ENCODE measurements at regions not wholly inside any gene's neighbourhood (a gene's known extent, or its start where the extent isn't known, plus 50 kb on each side); places are given as distances from the start of the nearest gene placed in this dataset.
A peak's percentile ranks its signal among the peaks of the same experiment; 100 is the strongest.

DNA sequence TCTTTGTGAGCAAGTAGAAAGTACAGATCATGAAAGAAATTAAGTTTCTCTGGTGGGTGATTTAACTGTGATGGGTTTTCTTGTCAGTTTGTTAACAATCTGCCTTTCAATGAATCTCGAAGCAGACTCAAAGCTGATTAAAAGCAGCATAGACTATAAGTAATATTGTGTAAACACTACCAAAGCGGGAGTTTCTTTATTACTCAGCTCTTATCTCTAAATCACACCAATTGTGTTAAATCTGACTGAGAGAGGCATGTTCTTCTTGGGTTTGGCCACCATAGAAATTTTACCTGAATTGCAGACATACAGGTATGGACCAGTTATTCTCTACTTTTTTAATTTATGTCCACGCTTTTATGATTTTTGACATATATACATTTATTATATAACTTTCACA lies 65.2 kb downstream of the DKK1 start:
- Histone ChIP-seq H3K9me3 (ENCODE audit: low read depth, low read length) (no peaks in the 10 kb centered on the region), H2AFZ (ENCODE audit: low read length) (no peak overlapping the region), H3K27ac (ENCODE audit: low read depth, low read length) (no peak overlapping the region), H3K4me2 (ENCODE audit: insufficient read depth, low read length) (no peak overlapping the region), H3K79me2 (ENCODE audit: insufficient read depth, low read length) (no peaks in the 10 kb centered on the region), H3K4me3 (ENCODE audit: insufficient read depth, low read length) (no peak overlapping the region), H3K36me3 (ENCODE audit: insufficient read depth, low read length) (no peaks in the 10 kb centered on the region), H3K27me3 (ENCODE audit: insufficient read depth, low read length) (no peaks in the 10 kb centered on the region), H3K4me1 (ENCODE audit: insufficient read depth, low read length) (no peaks in the 10 kb centered on the region), H4K20me1 (ENCODE audit: insufficient read depth, low read length) (no peaks in the 10 kb centered on the region)
- TF ChIP-seq, protein P1, sequence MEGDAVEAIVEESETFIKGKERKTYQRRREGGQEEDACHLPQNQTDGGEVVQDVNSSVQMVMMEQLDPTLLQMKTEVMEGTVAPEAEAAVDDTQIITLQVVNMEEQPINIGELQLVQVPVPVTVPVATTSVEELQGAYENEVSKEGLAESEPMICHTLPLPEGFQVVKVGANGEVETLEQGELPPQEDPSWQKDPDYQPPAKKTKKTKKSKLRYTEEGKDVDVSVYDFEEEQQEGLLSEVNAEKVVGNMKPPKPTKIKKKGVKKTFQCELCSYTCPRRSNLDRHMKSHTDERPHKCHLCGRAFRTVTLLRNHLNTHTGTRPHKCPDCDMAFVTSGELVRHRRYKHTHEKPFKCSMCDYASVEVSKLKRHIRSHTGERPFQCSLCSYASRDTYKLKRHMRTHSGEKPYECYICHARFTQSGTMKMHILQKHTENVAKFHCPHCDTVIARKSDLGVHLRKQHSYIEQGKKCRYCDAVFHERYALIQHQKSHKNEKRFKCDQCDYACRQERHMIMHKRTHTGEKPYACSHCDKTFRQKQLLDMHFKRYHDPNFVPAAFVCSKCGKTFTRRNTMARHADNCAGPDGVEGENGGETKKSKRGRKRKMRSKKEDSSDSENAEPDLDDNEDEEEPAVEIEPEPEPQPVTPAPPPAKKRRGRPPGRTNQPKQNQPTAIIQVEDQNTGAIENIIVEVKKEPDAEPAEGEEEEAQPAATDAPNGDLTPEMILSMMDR (IDR thresholded peaks at IDR 0.05; ENCODE audit: extremely low read depth, low read depth, low read length), result no peak
- peak; percentile 26 for DNase-seq (ENCODE audit: insufficient read length, low spot score, missing footprints)

DNA sequence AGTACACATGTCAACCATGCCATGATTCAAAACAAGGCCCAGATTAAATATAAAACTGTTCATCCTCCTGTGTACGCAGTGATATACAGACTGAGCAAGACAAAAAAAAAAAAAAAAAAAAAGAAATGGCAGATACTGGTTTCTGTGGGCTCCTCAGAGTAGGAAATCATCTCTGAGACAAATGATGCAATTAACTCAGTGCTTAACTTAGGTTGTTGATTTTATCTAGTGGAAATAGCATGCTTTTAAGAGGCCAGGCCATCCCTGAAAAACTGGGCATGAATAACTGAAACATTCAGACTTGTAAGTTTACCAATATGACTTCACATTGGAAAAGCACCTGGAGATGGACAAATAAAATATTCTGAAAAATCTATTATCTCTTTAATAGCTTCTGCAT lies 69.0 kb downstream of the DKK1 start:
- H3K36me3 ChIP-seq (ENCODE audit: insufficient read depth, low read length), result no peaks in the 10 kb centered on the region
- H4K20me1 ChIP-seq (ENCODE audit: insufficient read depth, low read length), result no peaks in the 10 kb centered on the region
- no peak overlapping the region for H3K4me3 ChIP-seq (ENCODE audit: insufficient read depth, low read length)
- no peak overlapping the region for H3K27ac ChIP-seq (ENCODE audit: low read depth, low read length)
- no peaks in the 10 kb centered on the region for H3K9me3 ChIP-seq (ENCODE audit: low read depth, low read length)
- H2AFZ ChIP-seq (ENCODE audit: low read length), result no peak overlapping the region
- TF ChIP-seq, protein P1 (IDR thresholded peaks at IDR 0.05; ENCODE audit: extremely low read depth, low read depth, low read length), result no peak
- no peaks in the 10 kb centered on the region for H3K27me3 ChIP-seq (ENCODE audit: insufficient read depth, low read length)
- H3K4me1 ChIP-seq (ENCODE audit: insufficient read depth, low read length), result no peaks in the 10 kb centered on the region
- H3K4me2 ChIP-seq (ENCODE audit: insufficient read depth, low read length), result no peak overlapping the region
- H3K79me2 ChIP-seq (ENCODE audit: insufficient read depth, low read length), result no peaks in the 10 kb centered on the region
- no peak for DNase-seq (ENCODE audit: insufficient read length, low spot score, missing footprints)

DNA sequence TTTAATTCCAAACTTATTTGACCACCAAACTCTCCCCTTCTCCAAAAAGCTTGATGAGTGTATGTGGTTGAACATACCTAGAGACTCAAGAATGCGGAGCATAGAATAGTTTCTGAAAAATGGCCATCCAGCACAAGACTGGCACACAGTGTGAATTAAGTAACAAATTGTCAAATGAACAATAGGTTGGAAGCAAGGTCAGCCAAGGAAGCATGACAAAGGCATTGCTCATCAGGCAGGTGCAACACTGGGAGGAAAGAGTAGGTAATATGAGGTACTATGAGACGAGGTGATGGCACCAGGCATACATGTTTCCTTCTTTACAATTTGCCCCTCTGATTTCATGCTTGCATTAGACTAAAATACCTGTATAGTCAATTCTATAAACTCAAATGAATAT lies 73.7 kb downstream of the DKK1 start:
- TF ChIP-seq, protein P1 (IDR thresholded peaks at IDR 0.05; ENCODE audit: extremely low read depth, low read depth, low read length), result no peak
- no peaks in the 10 kb centered on the region for H3K9me3 ChIP-seq (ENCODE audit: low read depth, low read length)
- H2AFZ ChIP-seq (ENCODE audit: low read length), result no peak overlapping the region
- no peaks in the 10 kb centered on the region for H3K79me2 ChIP-seq (ENCODE audit: insufficient read depth, low read length)
- H3K27ac ChIP-seq (ENCODE audit: low read depth, low read length), result no peak overlapping the region
- no peaks in the 10 kb centered on the region for H3K27me3 ChIP-seq (ENCODE audit: insufficient read depth, low read length)
- no peaks in the 10 kb centered on the region for H4K20me1 ChIP-seq (ENCODE audit: insufficient read depth, low read length)
- DNase-seq (ENCODE audit: insufficient read length, low spot score, missing footprints), result no peak
- no peaks in the 10 kb centered on the region for H3K4me1 ChIP-seq (ENCODE audit: insufficient read depth, low read length)
- H3K4me3 ChIP-seq (ENCODE audit: insufficient read depth, low read length), result no peak overlapping the region
- no peaks in the 10 kb centered on the region for H3K36me3 ChIP-seq (ENCODE audit: insufficient read depth, low read length)
- no peak overlapping the region for H3K4me2 ChIP-seq (ENCODE audit: insufficient read depth, low read length)

DNA sequence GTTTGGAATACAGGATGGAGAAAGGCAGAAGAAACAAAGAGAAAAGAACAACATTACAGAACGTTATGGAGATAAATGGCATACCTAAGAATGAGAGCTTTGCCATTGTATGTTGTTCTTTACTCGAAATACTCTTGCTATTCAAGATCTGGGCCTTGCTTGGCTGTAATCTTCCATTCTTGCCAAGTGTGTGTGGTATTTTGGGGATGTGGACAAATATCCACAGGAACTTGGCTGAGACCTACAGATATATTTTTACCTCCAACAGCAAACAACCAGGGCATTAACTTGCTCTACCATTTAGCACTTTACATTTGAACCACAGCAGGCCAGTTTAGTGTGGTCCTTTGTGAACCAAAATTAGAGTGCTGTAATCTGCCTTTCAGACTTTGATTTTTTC lies 76.3 kb downstream of the DKK1 start:
- Histone ChIP-seq H2AFZ (ENCODE audit: low read length) (no peak overlapping the region), H3K27ac (ENCODE audit: low read depth, low read length) (no peak overlapping the region), H3K36me3 (ENCODE audit: insufficient read depth, low read length) (no peaks in the 10 kb centered on the region), H3K4me1 (ENCODE audit: insufficient read depth, low read length) (no peaks in the 10 kb centered on the region), H3K4me2 (ENCODE audit: insufficient read depth, low read length) (no peak overlapping the region), H4K20me1 (ENCODE audit: insufficient read depth, low read length) (no peaks in the 10 kb centered on the region), H3K4me3 (ENCODE audit: insufficient read depth, low read length) (no peak overlapping the region), H3K9me3 (ENCODE audit: low read depth, low read length) (no peaks in the 10 kb centered on the region), H3K79me2 (ENCODE audit: insufficient read depth, low read length) (no peaks in the 10 kb centered on the region), H3K27me3 (ENCODE audit: insufficient read depth, low read length) (no peaks in the 10 kb centered on the region)
- TF ChIP-seq, protein P1 (IDR thresholded peaks at IDR 0.05; ENCODE audit: extremely low read depth, low read depth, low read length), result no peak
- DNase-seq (ENCODE audit: insufficient read length, low spot score, missing footprints), result no peak
